ENCODE measurements at regions not wholly inside any gene's neighbourhood (a gene's known extent, or its start where the extent isn't known, plus 50 kb on each side); places are given as distances from the start of the nearest gene placed in this dataset.

GRCh38 chr13:106398289-106398688 is 137.2 kb downstream of the EFNB2 start (continued):
- TF ChIP-seq REST (IDR thresholded peaks at IDR 0.05; ENCODE audit: unreplicated experiment) (no peak), CTCF (conservative IDR thresholded peaks at IDR 0.05; ENCODE audit: low read depth in 2 of 2) (no peak), ZNF114 (CRISPR knock-in tag; IDR thresholded peaks at IDR 0.05) (no peak)

- H3K4me1 Mint-ChIP-seq: peaks cover 20% of the 10 kb centered on the region; the same call in 2 of the 3 replicates
- no peak overlapping the region for H3K4me3 Mint-ChIP-seq
- H3K9me3 Mint-ChIP-seq: peaks cover 1% of the 10 kb centered on the region; the same call in 1 of the 3 replicates
- H3K9me2 ChIP-seq (ENCODE audit: insufficient read depth): peaks cover 17% of the 10 kb centered on the region; the same call in 1 of the 2 replicates
- no peak overlapping the region for H2AFZ ChIP-seq
- no peak overlapping the region for H3K27ac ChIP-seq (ENCODE audit: low read depth)
- DNase-seq (ENCODE audit: low spot score) (no peak), ATAC-seq (no peak)
- no peak overlapping the region for H3K4me3 ChIP-seq
- no peaks in the 10 kb centered on the region for H3K27me3 ChIP-seq (ENCODE audit: insufficient read depth)
- H3K36me3 ChIP-seq (ENCODE audit: insufficient read depth): no peaks in the 10 kb centered on the region
- no peaks in the 10 kb centered on the region for H3F3A ChIP-seq (replicated peaks; ENCODE audit: low read depth)
- H4K20me1 ChIP-seq (replicated peaks; ENCODE audit: insufficient read depth): no peaks in the 10 kb centered on the region
- peaks cover 10% of the 10 kb centered on the region for H3K4me1 ChIP-seq (ENCODE audit: insufficient read depth)
- H3K36me3 Mint-ChIP-seq (ENCODE audit: low read depth): peaks cover 1% of the 10 kb centered on the region; the same call in 1 of the 3 replicates
- no peak overlapping the region for H3K4me2 ChIP-seq
- no peak overlapping the region for H3K27ac Mint-ChIP-seq
- peaks cover 1% of the 10 kb centered on the region for H3K27me3 Mint-ChIP-seq (ENCODE audit: insufficient read depth, low read depth, poor library complexity)
- no peaks in the 10 kb centered on the region for H3K79me2 ChIP-seq (replicated peaks; ENCODE audit: insufficient read depth)
- TF ChIP-seq, protein P1, sequence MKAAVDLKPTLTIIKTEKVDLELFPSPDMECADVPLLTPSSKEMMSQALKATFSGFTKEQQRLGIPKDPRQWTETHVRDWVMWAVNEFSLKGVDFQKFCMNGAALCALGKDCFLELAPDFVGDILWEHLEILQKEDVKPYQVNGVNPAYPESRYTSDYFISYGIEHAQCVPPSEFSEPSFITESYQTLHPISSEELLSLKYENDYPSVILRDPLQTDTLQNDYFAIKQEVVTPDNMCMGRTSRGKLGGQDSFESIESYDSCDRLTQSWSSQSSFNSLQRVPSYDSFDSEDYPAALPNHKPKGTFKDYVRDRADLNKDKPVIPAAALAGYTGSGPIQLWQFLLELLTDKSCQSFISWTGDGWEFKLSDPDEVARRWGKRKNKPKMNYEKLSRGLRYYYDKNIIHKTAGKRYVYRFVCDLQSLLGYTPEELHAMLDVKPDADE (IDR thresholded peaks at IDR 0.05): no peak
- TF ChIP-seq EZH2 (IDR thresholded peaks at IDR 0.05; ENCODE audit: low read depth, unreplicated experiment) (no peak), POLR2AphosphoS5 (IDR thresholded peaks at IDR 0.05; ENCODE audit: low read depth) (no peak), CTCF (conservative IDR thresholded peaks at IDR 0.05; ENCODE audit: low read depth in 2 of 2) (no peak), ZNF331 (CRISPR knock-in tag; IDR thresholded peaks at IDR 0.05; ENCODE audit: low read depth) (no peak), REST (IDR thresholded peaks at IDR 0.05; ENCODE audit: unreplicated experiment) (no peak)
These were observed 141.7 kb downstream of the EFNB2 start for GRCh38 chr13:106393776-106394175.

Measured in GM23338 (cell line).